Osteoblast (primary cell): ENCODE measurements at regions not wholly inside any gene's neighbourhood (a gene's known extent, or its start where the extent isn't known, plus 50 kb on each side); places are given as distances from the start of the nearest gene placed in this dataset.

Source experiments
- DNase-seq: peaks from one replicate; pipeline ENCODE4 v3.0.0; 2011; ENCODE audit warnings: low spot score, mixed read lengths; ENCODE audit not compliant: insufficient read length; ENCODE audit errors: missing footprints
- H2AFZ ChIP-seq: 2 replicates; pipeline ENCODE4 v1.6.0; 2011; ENCODE audit warnings: mild to moderate bottlenecking, low read length
- H3K27ac ChIP-seq: 2 replicates; pipeline ENCODE4 v1.5.1; 2011; ENCODE audit warnings: mild to moderate bottlenecking, low read depth, low read length, moderate library complexity
- H3K27me3 ChIP-seq: 2 replicates; pipeline ENCODE4 v1.6.0; 2012; ENCODE audit warnings: mild to moderate bottlenecking, control low read depth, inconsistent platforms, low read length, moderate library complexity; ENCODE audit not compliant: insufficient read depth
- H3K36me3 ChIP-seq: 2 replicates; pipeline ENCODE4 v1.5.1; 2011; ENCODE audit warnings: mild to moderate bottlenecking, low read length, control low read depth, moderate library complexity; ENCODE audit not compliant: insufficient read depth
- H3K4me1 ChIP-seq: 2 replicates; pipeline ENCODE4 v1.5.1; 2011; ENCODE audit warnings: mild to moderate bottlenecking, low read length, control low read depth, moderate library complexity; ENCODE audit not compliant: insufficient read depth
- H3K4me2 ChIP-seq: 2 replicates; pipeline ENCODE4 v1.6.0; 2011; ENCODE audit warnings: mild to moderate bottlenecking, low read length; ENCODE audit not compliant: insufficient read depth
- H3K4me3 ChIP-seq: fragments of 200-600 bp; sonication (generic); 3 replicates; pipeline ENCODE4 v1.5.1; 2012; ENCODE audit warnings: mild to moderate bottlenecking, low read length, inconsistent platforms; ENCODE audit not compliant: insufficient read depth
- H3K79me2 ChIP-seq: 2 replicates; pipeline ENCODE4 v1.6.0; 2012; ENCODE audit warnings: mild to moderate bottlenecking, low read length, control low read depth, inconsistent platforms; ENCODE audit not compliant: insufficient read depth
- H3K9me3 ChIP-seq: 2 replicates; pipeline ENCODE4 v1.5.1; 2011; ENCODE audit warnings: low read depth, low read length, control low read depth
- H4K20me1 ChIP-seq: 2 replicates; pipeline ENCODE4 v1.6.0; 2012; ENCODE audit warnings: mild to moderate bottlenecking, low read length, control low read depth; ENCODE audit not compliant: insufficient read depth
- TF ChIP-seq, protein P1 (sequence below): IDR thresholded peaks from 2 replicates; pipeline ENCODE4 v1.5.1; 2011; ENCODE audit warnings: mild to moderate bottlenecking, low read depth, low read length, moderate library complexity; ENCODE audit errors: extremely low read depth

DNA sequence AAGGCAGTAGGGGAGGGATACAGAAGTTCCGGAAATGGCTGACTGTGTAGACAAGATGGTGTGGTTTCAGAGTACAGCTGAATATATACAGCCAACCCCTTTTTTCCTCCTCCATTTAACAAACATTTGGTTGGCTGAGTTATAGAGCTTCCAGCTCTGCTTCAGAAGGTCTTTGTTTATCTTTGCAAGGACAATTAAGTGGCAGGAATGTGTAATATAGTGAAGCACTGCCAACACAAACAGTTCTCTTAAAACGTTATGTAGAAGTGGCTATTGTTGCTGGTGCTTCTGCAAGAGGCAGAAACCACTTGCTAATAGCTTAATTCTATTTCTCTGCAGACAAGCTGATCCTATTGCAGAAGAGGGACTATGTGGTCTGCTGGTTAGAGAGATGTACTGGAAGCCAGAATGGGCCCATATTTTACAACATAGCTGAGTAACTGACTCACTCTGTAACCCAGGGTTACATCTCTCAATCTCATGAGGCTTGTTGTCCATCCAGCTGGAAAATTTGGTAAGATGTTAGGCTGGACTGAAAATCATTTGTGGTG lies 62.7 kb upstream of the OSMR start:
- Histone ChIP-seq H3K27me3 (no peaks in the 10 kb centered on the region), H2AFZ (no peak overlapping the region), H3K9me3 (no peaks in the 10 kb centered on the region), H3K27ac (peak overlapping the region; percentile 64), H3K36me3 (no peaks in the 10 kb centered on the region), H3K4me2 (peak overlapping the region; percentile 37), H3K4me1 (peaks cover 32% of the 10 kb centered on the region), H4K20me1 (no peaks in the 10 kb centered on the region), H3K4me3 (no peak overlapping the region), H3K79me2 (no peaks in the 10 kb centered on the region)
- DNase-seq: peak; percentile 64
- TF ChIP-seq, protein P1, sequence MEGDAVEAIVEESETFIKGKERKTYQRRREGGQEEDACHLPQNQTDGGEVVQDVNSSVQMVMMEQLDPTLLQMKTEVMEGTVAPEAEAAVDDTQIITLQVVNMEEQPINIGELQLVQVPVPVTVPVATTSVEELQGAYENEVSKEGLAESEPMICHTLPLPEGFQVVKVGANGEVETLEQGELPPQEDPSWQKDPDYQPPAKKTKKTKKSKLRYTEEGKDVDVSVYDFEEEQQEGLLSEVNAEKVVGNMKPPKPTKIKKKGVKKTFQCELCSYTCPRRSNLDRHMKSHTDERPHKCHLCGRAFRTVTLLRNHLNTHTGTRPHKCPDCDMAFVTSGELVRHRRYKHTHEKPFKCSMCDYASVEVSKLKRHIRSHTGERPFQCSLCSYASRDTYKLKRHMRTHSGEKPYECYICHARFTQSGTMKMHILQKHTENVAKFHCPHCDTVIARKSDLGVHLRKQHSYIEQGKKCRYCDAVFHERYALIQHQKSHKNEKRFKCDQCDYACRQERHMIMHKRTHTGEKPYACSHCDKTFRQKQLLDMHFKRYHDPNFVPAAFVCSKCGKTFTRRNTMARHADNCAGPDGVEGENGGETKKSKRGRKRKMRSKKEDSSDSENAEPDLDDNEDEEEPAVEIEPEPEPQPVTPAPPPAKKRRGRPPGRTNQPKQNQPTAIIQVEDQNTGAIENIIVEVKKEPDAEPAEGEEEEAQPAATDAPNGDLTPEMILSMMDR: peak; percentile 8

GRCh38 chr5:38789134-38789533 lies 56.7 kb upstream of the OSMR start:
- Histone ChIP-seq H3K79me2 (no peaks in the 10 kb centered on the region), H4K20me1 (no peaks in the 10 kb centered on the region), H3K9me3 (no peaks in the 10 kb centered on the region), H3K36me3 (no peaks in the 10 kb centered on the region), H3K4me1 (no peaks in the 10 kb centered on the region), H3K27ac (no peak overlapping the region), H3K27me3 (no peaks in the 10 kb centered on the region), H3K4me2 (no peak overlapping the region), H3K4me3 (no peak overlapping the region), H2AFZ (no peak overlapping the region)
- TF ChIP-seq, protein P1: no peak
- no peak for DNase-seq

DNA sequence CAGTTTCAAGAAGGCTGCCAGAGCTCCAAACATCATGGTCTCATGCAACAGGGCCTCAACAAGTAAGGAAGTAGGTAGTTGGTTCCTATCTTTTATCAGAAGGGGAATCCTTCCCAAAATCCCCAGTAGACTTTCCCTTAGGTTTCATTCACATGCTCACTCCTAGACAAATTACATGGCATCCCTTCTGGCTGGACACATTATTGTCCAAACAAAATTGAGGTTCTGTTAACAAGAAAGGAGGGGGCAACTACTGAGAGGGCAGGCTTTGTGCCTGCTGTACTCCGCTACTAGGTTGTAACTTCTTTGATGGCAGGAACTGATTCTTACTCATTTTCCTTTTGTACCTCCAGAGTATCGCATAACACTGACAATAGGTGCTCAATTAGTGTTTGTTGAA lies 56.0 kb upstream of the OSMR start:
- Histone ChIP-seq H2AFZ (no peak overlapping the region), H3K27me3 (no peaks in the 10 kb centered on the region), H4K20me1 (no peaks in the 10 kb centered on the region), H3K4me2 (no peak overlapping the region), H3K4me1 (no peaks in the 10 kb centered on the region), H3K9me3 (no peaks in the 10 kb centered on the region), H3K4me3 (no peak overlapping the region), H3K79me2 (no peaks in the 10 kb centered on the region), H3K27ac (no peak overlapping the region), H3K36me3 (no peaks in the 10 kb centered on the region)
- DNase-seq: no peak
- TF ChIP-seq, protein P1: no peak

DNA sequence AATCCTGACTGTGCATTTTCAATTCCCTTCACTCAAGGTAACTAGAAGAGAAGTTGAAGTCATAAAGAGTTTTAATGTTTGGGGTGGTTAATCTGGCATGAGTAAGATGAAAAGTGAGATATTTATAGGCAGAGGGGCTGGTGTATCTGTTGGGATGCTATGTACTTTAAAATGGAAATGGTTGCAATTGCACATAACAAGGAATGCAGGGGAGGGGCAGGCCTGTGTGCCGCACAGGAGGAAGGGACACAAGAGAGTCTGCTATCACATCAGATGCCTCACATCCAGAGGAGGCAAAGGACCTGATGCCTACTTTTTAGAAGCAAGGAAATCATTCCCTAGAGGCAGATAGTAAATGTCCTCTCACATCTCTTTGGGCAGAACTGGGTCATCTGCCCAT lies 55.5 kb upstream of the OSMR start:
- Histone ChIP-seq H3K4me2 (no peak overlapping the region), H3K4me1 (no peaks in the 10 kb centered on the region), H3K27me3 (no peaks in the 10 kb centered on the region), H4K20me1 (no peaks in the 10 kb centered on the region), H2AFZ (no peak overlapping the region), H3K36me3 (no peaks in the 10 kb centered on the region), H3K9me3 (no peaks in the 10 kb centered on the region), H3K79me2 (no peaks in the 10 kb centered on the region), H3K4me3 (no peak overlapping the region), H3K27ac (no peak overlapping the region)
- TF ChIP-seq, protein P1: no peak
- no peak for DNase-seq
